Brain microvascular endothelial cell (primary cell): ENCODE measurements at regions not wholly inside any gene's neighbourhood (a gene's known extent, or its start where the extent isn't known, plus 50 kb on each side); places are given as distances from the start of the nearest gene placed in this dataset.

Experiments
- DNase-seq: peaks from one replicate; pipeline ENCODE4 v3.0.0-alpha.2; 2020
- H3K27ac ChIP-seq: fragments of 250-450 bp; sonication (Bioruptor Pico); 2 replicates; pipeline ENCODE4 v1.5.1; 2020; ENCODE audit warnings: mild to moderate bottlenecking, moderate library complexity
- H3K27me3 ChIP-seq: fragments of 250-450 bp; sonication (Bioruptor Pico); replicated peaks from 2 replicates; pipeline ENCODE4 v1.5.1; 2020; ENCODE audit warnings: mild to moderate bottlenecking
- H3K36me3 ChIP-seq: fragments of 250-450 bp; sonication (Bioruptor Pico); replicated peaks from 2 replicates; pipeline ENCODE4 v1.5.1; 2020; ENCODE audit warnings: mild to moderate bottlenecking
- H3K4me3 ChIP-seq: 2 replicates; pipeline ENCODE4 v1.5.1; 2011; ENCODE audit warnings: low read depth, mild to moderate bottlenecking, control low read depth, low read length, moderate library complexity
- CTCF ChIP-seq: IDR thresholded peaks from 2 replicates; pipeline ENCODE4 v1.5.1; 2011; ENCODE audit warnings: low read depth, mild to moderate bottlenecking, moderate library complexity, low read length, control low read depth, inconsistent platforms; ENCODE audit errors: missing control alignments
- in situ Hi-C: cut with HindIII; loops from 2 replicates; pipeline ENCODE4 v1.10.0; 2017; ENCODE audit warnings: low sequenced_read_pairs, low pct_ligation_motif_present

GRCh38 chr6:4512051-4512471, 264.1 kb upstream of the CDYL start:
- Histone ChIP-seq H3K27me3 (no peaks in the 10 kb centered on the region), H3K4me3 (no peak overlapping the region), H3K27ac (no peak overlapping the region), H3K36me3 (no peaks in the 10 kb centered on the region)
- in situ Hi-C loops = no loop called here
- DNase-seq = no peak
- no peak for TF ChIP-seq CTCF

- H3K36me3 ChIP-seq = no peaks in the 10 kb centered on the region
- H3K4me3 ChIP-seq = no peak overlapping the region
- H3K27me3 ChIP-seq = no peaks in the 10 kb centered on the region
- DNase-seq = no peak
- in situ Hi-C loops = no loop called here
- no peak overlapping the region for H3K27ac ChIP-seq
- no peak for TF ChIP-seq CTCF
Measured at GRCh38 chr6:4511641-4512020, 264.6 kb upstream of the CDYL start.

- TF ChIP-seq CTCF = no peak
- no peak overlapping the region for H3K27ac ChIP-seq
- no peaks in the 10 kb centered on the region for H3K36me3 ChIP-seq
- in situ Hi-C loops = no loop called here
- H3K4me3 ChIP-seq = no peak overlapping the region
- H3K27me3 ChIP-seq = no peaks in the 10 kb centered on the region
- DNase-seq = no peak
Measured at GRCh38 chr6:4510906-4511640, 265.1 kb upstream of the CDYL start.

- Histone ChIP-seq H3K4me3 (no peak overlapping the region), H3K27me3 (no peaks in the 10 kb centered on the region), H3K36me3 (no peaks in the 10 kb centered on the region), H3K27ac (no peak overlapping the region)
- no peak for DNase-seq
- no peak for TF ChIP-seq CTCF
- in situ Hi-C loops = no loop called here
Measured at GRCh38 chr6:4510317-4510716, 265.9 kb upstream of the CDYL start.

GRCh38 chr6:4509506-4509905, 266.7 kb upstream of the CDYL start:
- Histone ChIP-seq H3K4me3 (no peak overlapping the region), H3K27me3 (no peaks in the 10 kb centered on the region), H3K36me3 (no peaks in the 10 kb centered on the region), H3K27ac (no peak overlapping the region)
- in situ Hi-C loops = no loop called here
- TF ChIP-seq CTCF = no peak
- no peak for DNase-seq

- in situ Hi-C loops = no loop called here
- H3K27ac ChIP-seq = no peak overlapping the region
- DNase-seq = no peak
Measured at GRCh38 chr6:4506792-4507191, 269.4 kb upstream of the CDYL start.

More at GRCh38 chr6:4506792-4507191, 269.4 kb upstream of the CDYL start:
- H3K27me3 ChIP-seq = no peaks in the 10 kb centered on the region
- no peaks in the 10 kb centered on the region for H3K36me3 ChIP-seq
- H3K4me3 ChIP-seq = no peak overlapping the region
- no peak for TF ChIP-seq CTCF
